GM12873 (cell line): ENCODE measurements at regions not wholly inside any gene's neighbourhood (a gene's known extent, or its start where the extent isn't known, plus 50 kb on each side); places are given as distances from the start of the nearest gene placed in this dataset.

Experiments used
- TF ChIP-seq, protein P1 (sequence below): IDR thresholded peaks from 2 replicates; pipeline ENCODE4 v1.5.1; 2012; ENCODE audit warnings: low read depth, mild to moderate bottlenecking, moderate library complexity, low read length, control low read depth; ENCODE audit not compliant: insufficient read depth; ENCODE audit errors: missing control alignments

- TF ChIP-seq, protein P1, sequence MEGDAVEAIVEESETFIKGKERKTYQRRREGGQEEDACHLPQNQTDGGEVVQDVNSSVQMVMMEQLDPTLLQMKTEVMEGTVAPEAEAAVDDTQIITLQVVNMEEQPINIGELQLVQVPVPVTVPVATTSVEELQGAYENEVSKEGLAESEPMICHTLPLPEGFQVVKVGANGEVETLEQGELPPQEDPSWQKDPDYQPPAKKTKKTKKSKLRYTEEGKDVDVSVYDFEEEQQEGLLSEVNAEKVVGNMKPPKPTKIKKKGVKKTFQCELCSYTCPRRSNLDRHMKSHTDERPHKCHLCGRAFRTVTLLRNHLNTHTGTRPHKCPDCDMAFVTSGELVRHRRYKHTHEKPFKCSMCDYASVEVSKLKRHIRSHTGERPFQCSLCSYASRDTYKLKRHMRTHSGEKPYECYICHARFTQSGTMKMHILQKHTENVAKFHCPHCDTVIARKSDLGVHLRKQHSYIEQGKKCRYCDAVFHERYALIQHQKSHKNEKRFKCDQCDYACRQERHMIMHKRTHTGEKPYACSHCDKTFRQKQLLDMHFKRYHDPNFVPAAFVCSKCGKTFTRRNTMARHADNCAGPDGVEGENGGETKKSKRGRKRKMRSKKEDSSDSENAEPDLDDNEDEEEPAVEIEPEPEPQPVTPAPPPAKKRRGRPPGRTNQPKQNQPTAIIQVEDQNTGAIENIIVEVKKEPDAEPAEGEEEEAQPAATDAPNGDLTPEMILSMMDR, result no peak
Observed at GRCh38 chr2:67713376-67713775, 316.2 kb downstream of the ETAA1 start.

DNA sequence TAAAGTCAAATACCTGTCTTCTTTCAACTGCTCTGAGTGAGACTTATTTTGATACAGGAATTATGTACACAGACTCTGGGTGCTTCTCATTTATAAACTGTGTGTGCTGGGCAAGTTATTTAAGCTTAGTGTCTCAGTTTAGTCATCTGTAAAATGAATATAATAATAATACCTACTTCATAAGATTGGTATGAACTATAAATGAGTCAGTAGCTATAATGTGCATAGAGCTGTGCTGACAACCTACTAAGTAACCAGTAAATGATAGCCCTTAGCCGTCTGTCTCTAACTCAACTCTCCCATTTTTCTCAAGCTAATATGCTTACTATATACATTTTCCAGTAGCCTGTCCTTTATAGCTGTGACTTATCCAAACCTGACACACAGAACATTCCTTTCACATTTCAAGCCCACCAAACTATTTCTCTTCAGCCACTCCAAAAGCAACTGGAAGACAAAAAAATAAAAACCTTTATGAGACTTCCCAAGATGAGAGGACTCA is 319.8 kb downstream of the ETAA1 start:
- TF ChIP-seq, protein P1, result no peak

GRCh38 chr2:67717692-67718091 is 320.6 kb downstream of the ETAA1 start:
- TF ChIP-seq, protein P1, result no peak

DNA sequence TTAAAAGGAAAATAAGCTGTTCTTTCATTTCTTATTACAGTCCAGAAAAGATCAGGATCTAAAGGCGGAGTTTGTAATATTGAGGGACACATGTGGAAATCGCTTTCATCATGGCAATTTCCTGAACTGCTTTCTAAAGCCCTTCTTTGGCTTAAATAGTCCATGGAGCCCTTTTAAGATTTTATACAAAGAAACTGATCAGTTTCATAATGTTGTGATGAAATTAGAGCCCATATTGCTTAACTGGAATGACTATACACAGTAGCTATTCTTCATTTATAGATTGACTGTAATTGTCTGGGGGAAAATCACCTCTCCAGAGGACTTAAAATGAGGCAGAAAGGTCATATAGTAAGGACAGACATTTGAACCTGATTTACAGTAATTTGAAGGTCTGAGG is 322.2 kb downstream of the ETAA1 start:
- TF ChIP-seq, protein P1, result no peak

- TF ChIP-seq, protein P1, result no peak
Observed at GRCh38 chr2:67721516-67721915, 324.4 kb downstream of the ETAA1 start.

DNA sequence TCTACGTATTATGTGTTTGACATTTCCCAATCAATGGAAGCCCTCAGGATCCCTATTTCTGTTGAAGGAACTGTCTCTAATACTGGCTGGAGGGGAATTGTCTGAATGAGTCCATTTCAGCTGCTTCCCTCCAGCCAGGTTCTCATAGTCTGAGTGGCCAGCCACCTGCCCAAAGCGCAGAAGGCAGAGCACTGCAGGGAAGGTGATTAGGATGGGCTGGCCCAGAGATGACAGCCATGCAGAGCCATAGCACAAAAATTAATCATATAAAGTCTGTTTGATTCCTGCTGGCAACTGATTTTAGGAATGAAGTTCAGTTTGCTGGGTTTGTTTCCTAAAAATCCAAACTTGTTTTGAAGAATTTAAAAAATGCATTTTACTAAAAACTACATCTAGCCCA is 327.1 kb downstream of the ETAA1 start:
- TF ChIP-seq, protein P1, result no peak

DNA sequence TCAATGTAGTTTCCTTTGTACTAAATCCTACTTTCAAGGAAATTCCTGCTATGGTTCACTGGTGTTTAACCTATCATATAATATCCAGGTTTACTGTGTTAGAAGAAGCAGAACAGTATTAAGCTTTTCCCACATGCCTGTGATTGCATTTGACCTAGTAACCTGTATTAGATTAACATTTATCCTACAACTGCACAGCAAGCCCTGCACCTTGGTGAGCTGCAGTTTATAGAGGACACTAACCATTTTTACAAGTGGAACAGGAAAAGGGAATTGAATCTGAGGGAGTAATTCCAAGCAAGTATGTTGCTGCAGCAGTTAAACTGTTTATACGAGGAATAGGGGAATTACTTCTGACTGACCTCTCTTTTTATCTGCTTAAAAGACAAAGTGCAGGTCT is 328.6 kb downstream of the ETAA1 start:
- TF ChIP-seq, protein P1, result no peak

GRCh38 chr2:67726416-67726815 is 329.3 kb downstream of the ETAA1 start:
- TF ChIP-seq, protein P1, result no peak
